GM12864 (cell line): ENCODE measurements at regions not wholly inside any gene's neighbourhood (a gene's known extent, or its start where the extent isn't known, plus 50 kb on each side); places are given as distances from the start of the nearest gene placed in this dataset.

ENCODE experiments used
- DNase-seq: peaks from one replicate; pipeline ENCODE4 v3.0.0-alpha.2; 2011; ENCODE audit warnings: low read depth
- H3K4me3 ChIP-seq: 2 replicates; pipeline ENCODE4 v1.5.1; 2011; ENCODE audit warnings: mild to moderate bottlenecking, low read depth, low read length, control low read depth
- CTCF ChIP-seq: IDR thresholded peaks from 2 replicates; pipeline ENCODE4 v1.5.1; 2011; ENCODE audit warnings: low read depth, mild to moderate bottlenecking, moderate library complexity, low read length, control low read depth, inconsistent platforms; ENCODE audit errors: missing control alignments

DNA sequence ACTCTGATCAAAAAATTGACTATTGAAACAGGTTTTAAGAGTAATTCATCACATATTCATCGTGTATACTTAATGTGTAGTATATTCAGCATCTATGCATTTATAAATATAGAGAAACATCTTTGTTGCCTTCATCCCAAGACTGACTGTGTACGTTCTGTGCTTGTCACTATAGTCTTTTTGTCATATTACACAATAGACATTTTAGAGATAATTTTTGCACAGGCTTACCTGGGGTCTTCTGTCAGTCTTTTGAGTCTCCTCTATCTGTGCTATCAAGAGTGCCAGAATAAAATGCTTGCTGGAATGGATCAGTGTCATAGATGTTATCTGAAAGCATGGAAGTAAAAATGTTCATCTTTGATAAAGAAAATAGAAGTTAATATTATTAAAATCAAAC, 1047.7 kb upstream of the NRXN1 start:
- H3K4me3 ChIP-seq: no peak overlapping the region
- no peak for DNase-seq
- TF ChIP-seq CTCF: no peak

DNA sequence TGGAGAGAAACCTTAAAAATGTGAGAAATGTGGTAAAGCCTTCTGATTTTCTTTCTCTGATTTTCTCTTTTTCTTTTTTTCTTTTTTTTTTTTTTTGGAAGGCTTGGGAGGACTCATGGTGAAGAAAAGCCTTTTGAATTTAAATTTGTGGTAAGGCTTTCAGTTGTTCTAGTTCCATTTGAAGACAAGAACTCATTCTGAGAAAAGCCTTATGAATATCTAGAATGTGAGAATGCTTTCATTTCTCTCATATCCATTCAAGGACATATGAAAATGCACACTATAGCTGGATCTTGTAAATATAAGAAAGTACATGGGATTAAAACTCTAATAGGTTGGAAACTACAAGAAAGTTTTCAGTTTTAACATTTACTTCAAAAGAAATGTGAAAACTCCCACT, 1045.2 kb upstream of the NRXN1 start:
- TF ChIP-seq CTCF: no peak
- no peak overlapping the region for H3K4me3 ChIP-seq
- no peak for DNase-seq

DNA sequence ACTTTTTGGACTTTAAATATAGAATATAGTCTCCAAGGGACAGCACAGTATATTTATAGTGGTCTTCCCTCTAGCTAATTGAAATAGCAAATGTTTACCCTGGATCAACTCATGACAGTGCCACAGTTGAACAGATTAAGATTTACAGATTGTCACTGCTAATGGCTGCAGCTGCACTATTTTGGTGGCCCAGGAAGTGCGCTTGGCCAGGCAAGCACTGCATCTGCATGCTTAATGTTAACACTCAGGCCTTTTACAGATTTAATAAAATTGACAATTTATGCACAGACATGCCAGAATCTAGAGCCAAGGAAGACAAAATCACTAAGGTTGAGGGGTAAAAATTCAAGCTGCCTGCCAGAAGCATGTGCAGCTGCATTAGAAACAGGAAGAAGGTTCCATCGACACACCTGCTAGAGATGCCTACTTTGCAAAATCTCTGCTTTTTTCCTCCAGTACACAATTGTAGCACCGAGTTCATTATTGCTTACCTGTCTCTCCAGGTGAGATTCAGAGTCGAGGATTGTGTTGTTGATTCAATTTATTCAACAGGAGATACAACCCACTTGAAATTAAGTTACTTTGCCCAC, 1042.3 kb upstream of the NRXN1 start:
- no peak for DNase-seq
- no peak overlapping the region for H3K4me3 ChIP-seq
- no peak for TF ChIP-seq CTCF

- no peak for DNase-seq
- TF ChIP-seq CTCF: no peak
- H3K4me3 ChIP-seq: no peak overlapping the region
These were observed 1041.0 kb upstream of the NRXN1 start for GRCh38 chr2:52072949-52073348.

DNA sequence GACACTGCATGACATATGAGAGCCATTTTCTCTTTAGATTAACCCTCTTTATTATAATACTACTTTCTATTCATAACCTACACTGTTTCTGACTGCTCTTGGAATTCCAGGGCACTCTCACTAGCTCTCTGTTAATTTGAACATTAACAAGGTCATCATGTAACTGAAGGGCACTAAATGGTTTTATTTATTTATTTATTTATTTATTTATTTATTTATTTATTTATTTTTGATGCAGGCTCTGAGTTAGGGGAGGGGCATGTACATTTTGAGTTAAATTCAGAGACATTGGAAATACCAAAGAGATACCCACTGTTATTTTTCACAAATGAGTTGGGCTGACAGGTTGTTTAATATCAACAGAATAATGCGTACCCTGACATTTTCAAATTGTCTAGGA, 1038.7 kb upstream of the NRXN1 start:
- TF ChIP-seq CTCF: no peak
- H3K4me3 ChIP-seq: no peak overlapping the region
- no peak for DNase-seq

DNA sequence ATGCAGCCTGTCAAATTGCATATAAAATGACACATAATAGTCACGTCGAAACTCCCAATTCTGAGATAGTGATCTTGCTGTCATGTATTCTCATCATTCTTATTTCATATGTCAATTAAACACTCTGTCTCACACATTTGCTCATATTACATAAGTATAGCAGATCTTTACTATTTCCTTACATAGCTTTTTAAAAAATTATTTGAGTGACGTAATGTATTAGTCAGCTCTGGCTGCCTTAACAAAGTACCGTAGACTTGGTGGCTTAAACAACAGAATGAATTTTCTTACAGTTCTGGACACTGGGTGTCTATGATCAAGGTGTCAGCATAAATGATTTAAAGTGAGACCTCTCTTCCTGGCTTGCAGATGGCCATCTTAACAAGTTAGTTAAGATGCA, 1032.3 kb upstream of the NRXN1 start:
- DNase-seq: no peak
- no peak for TF ChIP-seq CTCF
- H3K4me3 ChIP-seq: no peak overlapping the region

DNA sequence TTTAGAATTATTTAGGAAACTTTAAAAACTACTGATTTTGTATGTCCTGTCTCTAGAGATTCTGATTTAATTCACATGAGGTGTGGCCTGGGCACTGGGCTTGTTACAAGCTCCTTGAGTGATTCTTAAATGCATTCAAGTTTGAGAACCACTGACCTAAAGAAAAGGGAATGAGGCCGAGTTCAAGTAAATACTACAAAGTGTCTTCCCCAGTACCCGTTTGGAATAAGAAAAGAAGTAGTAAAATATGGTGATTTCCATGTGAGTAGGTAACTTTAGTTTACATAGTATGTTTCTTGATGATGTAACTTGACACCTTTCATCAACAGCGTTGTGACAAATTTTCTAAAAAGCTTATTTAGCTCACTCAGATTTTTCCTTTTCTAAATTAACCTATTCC, 1022.9 kb upstream of the NRXN1 start:
- TF ChIP-seq CTCF: no peak
- DNase-seq: no peak
- H3K4me3 ChIP-seq: no peak overlapping the region
